ENCODE measurements at regions not wholly inside any gene's neighbourhood (a gene's known extent, or its start where the extent isn't known, plus 50 kb on each side); places are given as distances from the start of the nearest gene placed in this dataset.

DNA sequence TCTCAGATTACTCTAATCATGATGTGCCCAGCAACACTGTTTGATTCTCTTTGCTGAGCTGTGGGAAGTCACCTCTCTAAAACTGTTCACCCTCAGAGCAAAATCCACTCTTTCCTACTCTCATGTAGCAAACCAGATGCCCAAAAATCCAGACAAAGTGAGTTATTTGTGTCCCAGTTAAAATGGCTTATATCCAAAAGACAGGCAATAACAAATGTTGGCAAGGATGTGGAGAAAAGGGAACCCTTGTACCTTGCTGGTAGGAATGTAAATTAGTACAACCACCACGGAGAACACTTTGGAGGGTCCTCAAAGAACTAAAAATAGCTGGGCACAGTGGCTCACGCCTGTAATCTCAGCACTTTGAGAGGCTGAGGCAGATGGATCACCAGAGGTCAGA is 384.0 kb downstream of the HHIPL2 start:
- H3K36me3 Mint-ChIP-seq, result no peaks in the 10 kb centered on the region
- no peak overlapping the region for H3K27ac Mint-ChIP-seq
- H3K4me3 Mint-ChIP-seq, result no peak overlapping the region
- peaks cover 0 to 8% of the 10 kb centered on the region in 2 donors for H3K27me3 Mint-ChIP-seq
- DNase-seq (no peak), ATAC-seq (replicated peaks) (no peak)
- peaks cover 0 to 6% of the 10 kb centered on the region in 2 donors for H3K4me1 Mint-ChIP-seq
- no peaks in the 10 kb centered on the region for H3K9me3 Mint-ChIP-seq

DNA sequence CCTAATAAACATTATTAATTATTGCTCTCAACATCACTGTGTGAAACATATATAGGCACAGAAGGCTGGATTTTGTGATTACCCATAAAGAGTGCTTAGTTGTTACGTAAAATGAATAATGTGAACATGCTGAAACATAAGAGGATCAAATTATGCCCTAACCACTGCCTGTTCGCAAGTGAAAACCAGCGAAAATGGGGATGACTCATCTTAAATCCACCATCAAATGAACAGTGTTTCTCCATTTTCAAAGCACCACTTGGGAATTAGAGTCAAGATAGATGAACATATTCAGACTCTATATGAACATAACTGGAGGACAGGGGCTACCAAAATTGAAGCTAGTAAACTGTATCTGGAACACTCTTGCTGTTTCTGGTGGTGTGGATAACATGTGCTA is 386.2 kb downstream of the HHIPL2 start:
- H3K27me3 Mint-ChIP-seq, result peaks cover 0 to 8% of the 10 kb centered on the region in 2 donors
- H3K9me3 Mint-ChIP-seq, result peaks cover 12 to 14% of the 10 kb centered on the region in 2 donors
- DNase-seq (no peak), ATAC-seq (replicated peaks) (no peak)
- no peaks in the 10 kb centered on the region for H3K4me1 Mint-ChIP-seq
- H3K27ac Mint-ChIP-seq, result no peak overlapping the region
- no peak overlapping the region for H3K4me3 Mint-ChIP-seq
- peaks cover 6 to 7% of the 10 kb centered on the region in 2 donors for H3K36me3 Mint-ChIP-seq

DNA sequence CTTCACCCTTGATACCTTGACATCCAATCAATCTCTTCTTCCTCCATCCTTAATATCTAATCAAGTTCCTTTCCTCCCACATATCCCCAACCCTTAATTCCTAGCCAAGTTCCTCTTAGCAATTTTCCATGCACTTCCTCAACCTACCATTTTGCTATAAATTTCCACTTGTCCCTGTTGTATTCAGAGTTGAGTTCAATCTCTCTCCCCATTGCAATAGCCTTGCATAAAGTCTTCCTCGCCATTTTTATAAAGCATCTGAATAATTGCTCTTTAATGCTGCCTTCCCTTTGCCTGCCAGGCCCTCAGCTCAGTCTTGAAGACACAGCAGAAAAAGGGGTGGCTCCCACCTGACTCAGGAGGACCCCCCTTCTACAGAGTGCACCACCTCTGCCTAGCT is 390.3 kb downstream of the HHIPL2 start:
- H3K27me3 Mint-ChIP-seq, result no peaks in the 10 kb centered on the region
- H3K9me3 Mint-ChIP-seq, result peaks cover 12 to 14% of the 10 kb centered on the region in 2 donors
- ATAC-seq (replicated peaks), result no peak
- H3K4me3 Mint-ChIP-seq, result no peak overlapping the region
- peaks cover 6 to 7% of the 10 kb centered on the region in 2 donors for H3K36me3 Mint-ChIP-seq
- no peak overlapping the region for H3K27ac Mint-ChIP-seq
- DNase-seq, result no peak
- H3K4me1 Mint-ChIP-seq, result no peaks in the 10 kb centered on the region

DNA sequence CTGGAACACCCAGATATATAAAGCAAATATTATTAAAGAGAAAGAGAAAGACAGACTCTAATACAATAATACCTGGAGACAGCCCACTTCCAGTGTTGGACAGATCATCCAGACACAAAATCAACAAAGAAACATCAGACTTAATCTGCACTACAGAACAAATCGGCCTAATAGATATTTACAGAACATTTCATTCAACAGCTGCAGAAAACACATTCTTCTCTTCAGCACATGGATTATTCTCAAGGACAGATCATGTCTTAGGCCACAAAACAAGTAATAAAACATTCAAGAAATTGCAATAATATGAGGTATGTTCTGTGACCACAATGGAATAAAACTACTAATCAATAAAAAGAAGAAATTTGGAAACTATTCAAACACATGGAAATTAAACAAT is 398.3 kb upstream of the DUSP10 start:
- peaks cover 10% of the 10 kb centered on the region in 2 donors for H3K27me3 Mint-ChIP-seq
- DNase-seq (no peak), ATAC-seq (replicated peaks) (no peak)
- no peaks in the 10 kb centered on the region for H3K36me3 Mint-ChIP-seq
- no peaks in the 10 kb centered on the region for H3K4me1 Mint-ChIP-seq
- H3K27ac Mint-ChIP-seq, result no peak overlapping the region
- peaks cover 3% of the 10 kb centered on the region in 2 donors for H3K9me3 Mint-ChIP-seq
- H3K4me3 Mint-ChIP-seq, result no peak overlapping the region

DNA sequence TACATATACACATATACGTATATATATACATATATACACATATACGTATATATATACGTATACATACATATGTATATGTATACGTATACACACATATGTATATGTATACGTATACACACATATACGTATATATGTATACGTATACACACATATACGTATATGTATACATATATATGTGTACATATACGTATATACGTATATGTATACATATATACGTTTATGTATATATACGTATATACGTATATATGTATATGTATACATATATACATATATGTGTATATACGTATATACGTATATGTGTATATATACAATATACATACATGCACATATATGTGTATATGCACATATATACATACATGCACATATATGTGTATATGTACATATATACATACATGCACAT is 396.2 kb upstream of the DUSP10 start:
- ATAC-seq (replicated peaks), result no peak
- DNase-seq, result no peak
- Mint-ChIP-seq H3K27ac (no peak overlapping the region), H3K4me3 (no peak overlapping the region), H3K9me3 (peaks cover 10% of the 10 kb centered on the region in 2 donors), H3K27me3 (peaks cover 10 to 16% of the 10 kb centered on the region in 2 donors), H3K4me1 (no peaks in the 10 kb centered on the region), H3K36me3 (no peaks in the 10 kb centered on the region)

DNA sequence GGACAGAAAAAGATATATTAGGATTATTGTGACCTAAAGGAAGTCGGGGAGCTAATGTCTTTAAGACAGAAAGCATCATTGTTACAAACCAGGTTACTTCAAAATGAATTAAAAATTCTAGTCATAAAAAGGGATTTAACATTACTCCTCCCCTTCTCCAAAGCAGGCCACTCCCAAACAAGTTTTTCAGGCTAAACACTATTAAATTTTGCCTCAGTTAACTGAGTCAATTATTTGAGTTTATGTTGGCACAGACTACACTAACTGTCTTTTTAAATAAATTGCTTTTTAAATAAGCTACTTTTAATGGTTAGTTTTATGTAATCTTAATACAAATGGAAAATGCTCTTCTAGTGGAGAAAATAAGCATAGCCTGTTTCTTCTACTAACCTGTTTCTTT is 395.0 kb upstream of the DUSP10 start:
- DNase-seq (no peak), ATAC-seq (replicated peaks) (no peak)
- H3K27ac Mint-ChIP-seq, result no peak overlapping the region
- no peaks in the 10 kb centered on the region for H3K4me1 Mint-ChIP-seq
- peaks cover 10 to 16% of the 10 kb centered on the region in 2 donors for H3K27me3 Mint-ChIP-seq
- no peaks in the 10 kb centered on the region for H3K36me3 Mint-ChIP-seq
- peaks cover 7 to 10% of the 10 kb centered on the region in 2 donors for H3K9me3 Mint-ChIP-seq
- no peak overlapping the region for H3K4me3 Mint-ChIP-seq

DNA sequence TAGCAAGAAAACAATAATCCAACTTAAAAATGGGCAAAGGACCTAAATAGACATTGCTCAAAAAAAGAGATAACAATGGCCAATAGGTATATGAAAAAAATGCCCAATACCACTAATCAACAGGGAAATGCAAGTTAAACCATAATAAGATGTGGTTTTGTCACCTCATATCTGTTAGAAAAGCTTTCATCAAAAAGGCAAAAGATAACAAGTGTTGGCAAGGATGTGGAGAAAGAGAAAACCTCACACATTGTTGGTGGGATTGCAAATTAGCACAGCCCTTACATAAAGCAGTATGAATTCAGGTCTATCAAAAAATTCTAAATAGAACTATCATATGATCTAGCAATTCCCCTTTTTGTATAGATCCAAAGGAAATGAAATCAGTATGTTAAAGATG is 387.2 kb upstream of the DUSP10 start:
- Mint-ChIP-seq H3K9me3 (peaks cover 3 to 7% of the 10 kb centered on the region in 2 donors), H3K27ac (no peak overlapping the region), H3K4me3 (no peak overlapping the region), H3K4me1 (no peaks in the 10 kb centered on the region), H3K27me3 (peaks cover 5 to 9% of the 10 kb centered on the region in 2 donors), H3K36me3 (no peaks in the 10 kb centered on the region)
- no peak for DNase-seq
- no peak for ATAC-seq (replicated peaks)

DNA sequence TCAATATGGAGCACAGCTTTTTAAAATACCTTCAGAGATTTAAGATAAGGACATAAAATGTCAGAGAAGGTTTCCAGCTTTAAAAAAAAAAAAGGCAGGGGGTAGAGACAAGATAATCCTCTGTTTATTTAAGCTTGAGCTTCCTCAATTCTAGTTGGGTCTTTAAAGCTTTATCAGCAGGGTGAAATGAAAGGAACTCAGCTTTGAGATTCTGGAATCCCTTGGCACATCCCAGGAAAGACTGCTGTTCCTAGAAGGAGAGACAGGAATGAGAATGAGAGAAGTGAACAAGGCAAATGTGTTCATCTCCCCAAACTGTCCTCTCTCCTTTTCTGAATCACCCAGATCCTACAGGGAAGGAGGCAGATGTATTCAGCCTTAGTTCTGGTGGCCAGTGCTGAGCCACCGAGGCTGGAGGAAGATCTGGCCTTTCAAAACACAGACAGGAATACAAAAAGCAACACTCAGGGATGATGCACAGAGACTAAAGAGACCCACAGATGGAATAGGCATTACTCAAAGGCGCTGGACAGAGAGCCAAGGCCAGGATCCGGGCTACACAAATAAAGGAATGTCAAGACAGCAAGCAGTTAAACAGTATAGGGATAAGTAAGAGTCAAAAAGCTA is 385.8 kb upstream of the DUSP10 start:
- Mint-ChIP-seq H3K9me3 (no peaks in the 10 kb centered on the region), H3K4me1 (no peaks in the 10 kb centered on the region), H3K27me3 (peaks cover 4 to 13% of the 10 kb centered on the region in 2 donors), H3K4me3 (no peak overlapping the region), H3K27ac (no peak overlapping the region), H3K36me3 (no peaks in the 10 kb centered on the region)
- no peak for DNase-seq
- ATAC-seq (replicated peaks), result no peak

DNA sequence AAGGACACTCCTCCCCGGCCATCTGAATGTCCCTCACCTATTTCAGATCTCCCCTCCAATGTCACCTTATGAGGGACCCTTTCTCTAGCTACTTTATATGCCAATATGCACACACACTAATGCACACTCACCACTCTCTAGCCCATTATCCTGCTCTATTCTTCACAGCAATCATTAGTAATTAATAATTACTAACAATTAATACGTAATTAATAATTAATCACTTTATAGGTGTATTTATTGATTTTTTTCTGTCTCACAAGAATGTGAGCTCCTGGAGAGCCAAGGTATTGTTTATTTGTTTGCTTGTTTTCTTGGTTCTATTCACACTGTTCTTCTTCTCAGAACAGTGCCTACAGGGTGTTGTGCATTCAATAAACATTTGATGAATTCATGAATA is 385.2 kb upstream of the DUSP10 start:
- H3K27ac Mint-ChIP-seq, result no peak overlapping the region
- no peaks in the 10 kb centered on the region for H3K36me3 Mint-ChIP-seq
- H3K9me3 Mint-ChIP-seq, result no peaks in the 10 kb centered on the region
- no peak for ATAC-seq (replicated peaks)
- no peaks in the 10 kb centered on the region for H3K4me1 Mint-ChIP-seq
- no peak overlapping the region for H3K4me3 Mint-ChIP-seq
- peaks cover 4 to 13% of the 10 kb centered on the region in 2 donors for H3K27me3 Mint-ChIP-seq
- no peak for DNase-seq

DNA sequence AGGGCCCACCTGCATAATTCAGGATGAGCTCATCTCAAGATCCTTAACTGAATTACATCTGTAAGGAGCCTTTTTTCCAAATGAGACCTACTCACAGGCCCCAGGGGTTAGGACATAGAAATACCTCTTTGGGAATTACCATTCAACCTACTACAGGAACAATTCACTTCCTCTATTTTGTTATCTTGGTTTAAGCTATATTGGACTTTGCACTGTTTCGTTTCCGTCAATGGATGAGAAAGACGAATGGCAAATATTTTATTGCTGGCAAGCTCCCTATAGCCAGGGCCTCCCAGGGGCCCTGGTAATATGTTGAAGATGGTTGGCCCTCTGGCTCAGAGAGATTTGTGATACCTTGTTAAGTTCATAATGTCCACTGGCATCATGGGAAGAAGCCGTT is 384.2 kb upstream of the DUSP10 start:
- DNase-seq, result no peak
- peak in 1 of 2 donors; percentile 58 for ATAC-seq (replicated peaks)
- H3K4me3 Mint-ChIP-seq, result no peak overlapping the region
- peaks cover 8 to 13% of the 10 kb centered on the region in 2 donors for H3K27me3 Mint-ChIP-seq
- H3K27ac Mint-ChIP-seq, result no peak overlapping the region
- H3K9me3 Mint-ChIP-seq, result no peaks in the 10 kb centered on the region
- H3K4me1 Mint-ChIP-seq, result no peaks in the 10 kb centered on the region
- no peaks in the 10 kb centered on the region for H3K36me3 Mint-ChIP-seq

DNA sequence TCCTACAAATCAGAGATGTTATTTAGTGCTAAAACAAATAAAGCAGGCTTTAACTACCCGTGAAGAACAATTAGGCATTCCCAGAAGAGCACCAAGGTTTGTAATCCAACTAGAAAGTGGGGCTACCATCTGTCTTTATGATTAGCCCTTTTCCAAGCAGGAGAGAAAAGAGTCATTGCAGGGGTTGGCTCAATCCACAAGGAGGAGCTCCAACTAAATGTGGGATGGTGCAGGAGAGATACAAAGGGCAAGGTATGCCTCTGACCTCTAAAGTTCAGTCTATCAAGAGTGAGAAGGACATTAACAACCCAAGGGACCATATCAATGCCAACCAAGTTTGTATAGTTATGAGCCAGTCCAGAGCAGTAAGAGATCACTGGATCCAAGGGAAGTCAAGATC is 382.7 kb upstream of the DUSP10 start:
- no peaks in the 10 kb centered on the region for H3K4me1 Mint-ChIP-seq
- H3K36me3 Mint-ChIP-seq, result no peaks in the 10 kb centered on the region
- DNase-seq (no peak), ATAC-seq (replicated peaks) (no peak)
- peaks cover 8 to 13% of the 10 kb centered on the region in 2 donors for H3K27me3 Mint-ChIP-seq
- no peak overlapping the region for H3K4me3 Mint-ChIP-seq
- H3K27ac Mint-ChIP-seq, result no peak overlapping the region
- H3K9me3 Mint-ChIP-seq, result no peaks in the 10 kb centered on the region

DNA sequence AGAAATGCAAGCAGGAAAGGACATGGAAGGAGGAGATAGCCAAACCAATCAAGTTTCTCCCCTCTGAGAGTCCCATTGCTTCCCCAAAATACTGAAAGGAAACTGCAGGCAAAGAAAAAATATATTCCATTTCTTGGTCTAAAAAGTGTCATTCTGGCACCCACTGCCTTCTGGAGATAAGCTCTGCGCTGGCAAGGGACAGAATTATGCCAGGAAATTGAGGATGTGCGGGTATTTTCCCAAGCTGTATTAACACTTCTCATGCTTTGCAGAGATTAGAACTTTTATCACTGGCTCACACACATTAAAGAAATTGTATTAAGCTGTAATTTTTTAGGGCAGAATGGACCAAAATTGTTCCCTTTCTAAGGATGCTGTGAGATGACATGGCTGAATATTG is 381.2 kb upstream of the DUSP10 start:
- no peaks in the 10 kb centered on the region for H3K36me3 Mint-ChIP-seq
- DNase-seq (no peak), ATAC-seq (replicated peaks) (no peak)
- no peaks in the 10 kb centered on the region for H3K4me1 Mint-ChIP-seq
- no peak overlapping the region for H3K27ac Mint-ChIP-seq
- H3K27me3 Mint-ChIP-seq, result peaks cover 8 to 13% of the 10 kb centered on the region in 2 donors
- H3K9me3 Mint-ChIP-seq, result no peaks in the 10 kb centered on the region
- no peak overlapping the region for H3K4me3 Mint-ChIP-seq

DNA sequence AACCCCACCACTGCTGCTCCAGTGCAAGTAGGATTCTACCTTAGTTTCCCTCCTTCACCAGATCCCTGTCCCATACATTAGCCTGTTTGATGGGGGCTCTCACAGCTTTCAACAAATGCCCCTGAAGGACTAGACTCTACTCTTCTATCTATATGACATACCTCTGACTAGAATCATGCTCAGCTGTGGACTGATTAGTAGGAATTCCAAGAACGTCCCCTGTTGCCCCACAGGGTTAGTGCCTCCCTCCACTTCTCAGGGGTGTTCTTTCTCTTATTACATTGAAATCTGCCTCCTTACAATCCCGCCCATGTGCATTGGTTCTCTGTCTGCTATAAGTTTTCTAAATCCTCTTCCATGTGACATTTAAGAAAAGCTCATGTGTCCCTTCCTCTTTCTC is 375.9 kb upstream of the DUSP10 start:
- peaks cover 8 to 37% of the 10 kb centered on the region in 2 donors for H3K27me3 Mint-ChIP-seq
- H3K9me3 Mint-ChIP-seq, result no peaks in the 10 kb centered on the region
- H3K4me1 Mint-ChIP-seq, result no peaks in the 10 kb centered on the region
- ATAC-seq (replicated peaks) (no peak), DNase-seq (no peak)
- no peaks in the 10 kb centered on the region for H3K36me3 Mint-ChIP-seq
- no peak overlapping the region for H3K27ac Mint-ChIP-seq
- H3K4me3 Mint-ChIP-seq, result no peak overlapping the region

DNA sequence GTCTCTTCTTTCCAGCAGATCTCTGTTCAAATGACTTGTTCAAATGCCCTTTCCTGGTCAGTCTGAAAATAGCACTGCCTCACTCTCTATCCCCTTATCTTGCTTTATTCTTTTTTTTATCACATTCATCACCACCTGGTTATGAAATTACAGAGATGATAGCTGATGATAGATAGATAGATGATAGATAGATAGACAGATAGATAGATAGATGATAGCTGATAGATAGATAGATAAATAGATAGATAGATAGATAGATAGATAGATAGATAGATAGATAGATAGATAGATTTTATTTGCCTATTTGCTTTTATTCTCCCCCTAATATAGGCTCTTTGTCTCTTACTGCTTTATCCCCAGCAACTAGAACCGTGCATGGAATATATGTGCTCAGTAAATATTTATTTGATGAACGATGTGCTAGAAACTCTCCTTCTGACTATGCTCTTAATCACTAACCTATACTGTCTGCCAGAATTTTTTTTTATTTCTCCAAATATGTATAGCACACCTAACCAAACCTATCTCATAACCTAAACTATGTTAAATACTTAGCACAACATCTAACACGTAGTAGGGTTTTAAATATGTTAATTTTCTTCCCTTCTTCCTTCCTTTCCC is 372.8 kb upstream of the DUSP10 start:
- DNase-seq, result no peak
- Mint-ChIP-seq H3K27me3 (peaks cover 8 to 38% of the 10 kb centered on the region in 2 donors), H3K36me3 (no peaks in the 10 kb centered on the region), H3K9me3 (no peaks in the 10 kb centered on the region), H3K4me1 (no peaks in the 10 kb centered on the region), H3K27ac (no peak overlapping the region), H3K4me3 (no peak overlapping the region)
- ATAC-seq (replicated peaks), result no peak

DNA sequence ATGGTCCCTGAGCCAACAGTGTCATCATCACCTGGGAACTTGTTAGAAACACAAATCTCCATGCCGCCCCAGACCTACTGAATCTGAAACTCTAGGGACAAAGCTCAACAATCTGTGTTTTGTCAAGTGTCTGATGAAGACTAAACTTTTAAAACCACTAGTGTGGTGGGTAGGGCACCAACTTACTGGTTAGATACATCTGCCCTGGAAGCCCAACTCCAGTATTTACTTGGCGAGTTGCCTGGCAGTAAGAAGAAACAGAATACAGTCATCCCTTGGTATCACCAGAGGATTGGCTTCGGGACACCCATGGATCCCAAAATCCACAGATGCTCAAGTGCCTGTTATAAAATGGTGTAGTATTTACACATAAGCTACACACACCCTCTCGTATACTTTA is 367.9 kb upstream of the DUSP10 start:
- Mint-ChIP-seq H3K27ac (no peak overlapping the region), H3K9me3 (no peaks in the 10 kb centered on the region), H3K27me3 (peaks cover 14 to 19% of the 10 kb centered on the region in 2 donors), H3K4me3 (no peak overlapping the region), H3K36me3 (no peaks in the 10 kb centered on the region), H3K4me1 (peaks cover 2 to 4% of the 10 kb centered on the region in 2 donors)
- DNase-seq, result no peak
- ATAC-seq (replicated peaks), result no peak
